NCI-H82 treated with DMSO at 0.1 percent for 48 hours (cell line): ENCODE measurements at regions not wholly inside any gene's neighbourhood (a gene's known extent, or its start where the extent isn't known, plus 50 kb on each side); places are given as distances from the start of the nearest gene placed in this dataset.
"Not testable (repeated sequence)": the region's sequence is repeated elsewhere in the genome, so short reads cannot be mapped to it uniquely, and the experiment has no call there.

Source experiments
- DNase-seq: peaks from one replicate; lab custom pipeline; 2025; ENCODE audit not compliant: unreplicated experiment; lab: John Stamatoyannopoulos, UW

GRCh38 chr1:53398576-53399365 is 60.4 kb upstream of the DMRTB1 start:
- no peak for DNase-seq

GRCh38 chr1:53399370-53400133 is 59.6 kb upstream of the DMRTB1 start:
- DNase-seq: not testable (repeated sequence)

GRCh38 chr1:53400761-53401674 is 58.2 kb upstream of the DMRTB1 start:
- DNase-seq: no peak

GRCh38 chr1:53401813-53402745 is 57.1 kb upstream of the DMRTB1 start:
- peak; percentile 59 for DNase-seq

GRCh38 chr1:53402891-53403655 is 56.1 kb upstream of the DMRTB1 start:
- DNase-seq: no peak

- no peak for DNase-seq
These were observed 53.5 kb upstream of the DMRTB1 start for GRCh38 chr1:53405737-53406136.

- no peak for DNase-seq
These were observed 52.5 kb upstream of the DMRTB1 start for GRCh38 chr1:53406551-53407235.

- no peak for DNase-seq
These were observed 51.0 kb upstream of the DMRTB1 start for GRCh38 chr1:53408013-53408754.

GRCh38 chr1:53408755-53409129 is 50.5 kb upstream of the DMRTB1 start:
- no peak for DNase-seq

GRCh38 chr1:53409233-53409632 is 50.0 kb upstream of the DMRTB1 start:
- DNase-seq: no peak
